ENCODE measurements at regions not wholly inside any gene's neighbourhood (a gene's known extent, or its start where the extent isn't known, plus 50 kb on each side); places are given as distances from the start of the nearest gene placed in this dataset.

DNA sequence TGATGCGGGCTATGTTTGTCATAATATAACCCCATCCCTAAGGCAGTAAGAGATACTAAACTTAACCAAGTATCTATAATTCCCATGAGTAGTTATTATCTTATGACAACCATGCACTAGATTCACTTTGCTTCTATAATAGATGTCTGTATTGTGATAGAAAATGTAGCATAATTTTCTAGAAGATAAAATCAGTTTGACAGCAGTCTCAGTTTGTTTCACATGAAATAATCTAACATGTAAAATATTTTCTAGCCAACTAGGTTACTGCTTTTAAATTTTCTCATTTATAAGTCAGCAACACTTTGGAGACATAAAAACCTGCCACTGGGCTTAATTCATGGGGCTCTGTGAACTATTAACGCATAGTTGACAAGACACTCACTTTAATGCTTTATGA, 1410.7 kb upstream of the ATXN8OS start:
- Histone ChIP-seq H4K8ac (ENCODE audit: extremely low read depth, insufficient read depth, low read length) (no peak overlapping the region), H2AFZ (ENCODE audit: low read length) (no peak overlapping the region), H3K14ac (ENCODE audit: insufficient read length) (no peak overlapping the region), H3K9ac (replicated peaks in 1 of 4; ENCODE audit: extremely low read depth in 1 of 4, low read depth in 3 of 4, low read length in 3 of 4) (no peak overlapping the region), H4K5ac (ENCODE audit: insufficient read length, low read depth, low read length) (no peak overlapping the region), H3K4me3 (ENCODE audit: extremely low read depth in 1 of 4, insufficient read depth in 2 of 4, low read depth in 3 of 4, low read length in 4 of 4) (no peak overlapping the region), H2BK5ac (ENCODE audit: low read depth, low read length) (no peak overlapping the region), H2BK15ac (ENCODE audit: low read length) (no peak overlapping the region), H4K91ac (replicated peaks; ENCODE audit: insufficient read length, low read length) (no peak overlapping the region), H3K4me1 (replicated peaks in 1 of 4; ENCODE audit: control insufficient read depth in 3 of 4, insufficient read depth in 4 of 4, low read length in 3 of 4) (no peaks in the 10 kb centered on the region), H3K9me3 (ENCODE audit: insufficient read depth in 2 of 2, low read depth in 1 of 2, low read length in 1 of 2) (no peaks in the 10 kb centered on the region), H2AK5ac (ENCODE audit: low read depth, low read length) (no peak overlapping the region), H3K56ac (replicated peaks; ENCODE audit: insufficient read length, low read depth, low read length) (no peak overlapping the region), H2BK120ac (replicated peaks; ENCODE audit: low read depth, low read length) (no peak overlapping the region), H2BK20ac (ENCODE audit: low read length) (no peak overlapping the region), H3K4me2 (ENCODE audit: insufficient read depth in 1 of 2, low read depth in 2 of 2, low read length in 2 of 2) (no peak overlapping the region), H3K27me3 (replicated peaks in 1 of 4; ENCODE audit: control insufficient read depth in 3 of 4, extremely low read depth in 1 of 4, insufficient read depth in 3 of 4, low read length in 3 of 4) (no peaks in the 10 kb centered on the region), H3K36me3 (ENCODE audit: control insufficient read depth in 2 of 4, insufficient read depth in 4 of 4, low read length in 3 of 4) (no peaks in the 10 kb centered on the region), H3K27ac (ENCODE audit: low read depth, low read length) (no peak overlapping the region), H3K4ac (replicated peaks; ENCODE audit: insufficient read length, low read depth, low read length) (no peak overlapping the region), H3K23ac (ENCODE audit: insufficient read length) (no peak overlapping the region), H3K18ac (ENCODE audit: extremely low read depth, low read length) (no peak overlapping the region), H3K79me1 (ENCODE audit: low read depth, low read length) (no peaks in the 10 kb centered on the region), H3K79me2 (ENCODE audit: control insufficient read depth in 1 of 2, insufficient read depth in 2 of 2, low read length in 2 of 2) (no peaks in the 10 kb centered on the region), H2BK12ac (ENCODE audit: low read depth, low read length) (no peak overlapping the region), H3K23me2 (ENCODE audit: low read depth, low read length) (no peaks in the 10 kb centered on the region), H4K20me1 (replicated peaks in 1 of 2; ENCODE audit: control insufficient read depth in 1 of 2, insufficient read depth in 2 of 2, low read length in 2 of 2) (no peaks in the 10 kb centered on the region)
- ChIA-PET CTCF (ENCODE audit: partially characterized antibody) (no interaction called here), POLR2A (ENCODE audit: partially characterized antibody) (interaction anchor here (0.6 kb wide), 1 partner anchor 25 kb away, joined by 3 read pairs; no protein-coding TSS in a partner anchor)
- DNase-seq (ENCODE audit: low read depth in 1 of 2, low spot score in 2 of 2), result no peak
- TF ChIP-seq BACH1 (IDR thresholded peaks at IDR 0.05; ENCODE audit: low read length), result no peak
- TF ChIP-seq TEAD4 (IDR thresholded peaks at IDR 0.05; ENCODE audit: low read depth, low read length), result no peak
- no peak for TF ChIP-seq KDM4A (IDR thresholded peaks at IDR 0.05; ENCODE audit: low read depth, low read length, severe bottlenecking)
- no peak for TF ChIP-seq TAF7 (optimal IDR thresholded peaks at IDR 0.05; ENCODE audit: borderline replicate concordance, low read depth, low read length)
- TF ChIP-seq SP2 (IDR thresholded peaks at IDR 0.05; ENCODE audit: low read length), result no peak
- TF ChIP-seq RNF2 (IDR thresholded peaks at IDR 0.05; ENCODE audit: borderline replicate concordance, low read depth, low read length, missing control alignments, poor library complexity, severe bottlenecking), result no peak
- no peak for TF ChIP-seq EZH2 (IDR thresholded peaks at IDR 0.05; ENCODE audit: low read depth, low read length, severe bottlenecking)
- TF ChIP-seq, protein P1, sequence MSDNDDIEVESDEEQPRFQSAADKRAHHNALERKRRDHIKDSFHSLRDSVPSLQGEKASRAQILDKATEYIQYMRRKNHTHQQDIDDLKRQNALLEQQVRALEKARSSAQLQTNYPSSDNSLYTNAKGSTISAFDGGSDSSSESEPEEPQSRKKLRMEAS (IDR thresholded peaks at IDR 0.05), result no peak
- FAIRE-seq, result no peak
- 95% methylated on average over 2 of the region's 2 CpGs; no CpG with 5 or more reads in 1 of the 2 experiments for WGBS, 2 experiments (ENCODE audit: extremely low coverage in 1 of 2, insufficient coverage in 1 of 2, insufficient read length in 1 of 2, insufficient replicate concordance in 2 of 2, low coverage in 1 of 2, low lambda C conversion rate in 2 of 2, missing lambda C conversion rate in 1 of 2)

Measured in H1 (cell line).